Transverse colon (tissue), 4 donors: ENCODE measurements at regions not wholly inside any gene's neighbourhood (a gene's known extent, or its start where the extent isn't known, plus 50 kb on each side); places are given as distances from the start of the nearest gene placed in this dataset.

ENCODE experiments used
- EP300 ChIP-seq: sonication (generic); formaldehyde crosslinking; IDR thresholded peaks from one replicate; pipeline ENCODE4 v1.6.1; 2017; ENCODE audit warnings: antibody characterized with exemption, low read depth
- POLR2A ChIP-seq: fragments of 450-650 bp; IDR thresholded peaks from one replicate; pipeline ENCODE4 v1.6.1; 2016; ENCODE audit warnings: antibody characterized with exemption, mild to moderate bottlenecking, moderate library complexity
- POLR2AphosphoS5 ChIP-seq, 3 donors: sonication (generic); formaldehyde crosslinking; IDR thresholded peaks; one replicate each; pipeline ENCODE4 v1.6.1; 2016; ENCODE audit warnings: antibody characterized with exemption in 3 of 3
- TF ChIP-seq, protein P1 (sequence below), 5 experiments: fragments of 200-600 bp in 3 of 5; fragments of 450-650 bp in 2 of 5; sonication (generic) in 3 of 5; IDR thresholded peaks; 1 replicate in 2 of 5; 2 replicates in 3 of 5; pipeline ENCODE4 v1.5.1; 2016 to 2017; ENCODE audit warnings: antibody characterized with exemption in 5 of 5, inconsistent platforms in 3 of 5, mild to moderate bottlenecking in 2 of 5, moderate library complexity in 1 of 5

DNA sequence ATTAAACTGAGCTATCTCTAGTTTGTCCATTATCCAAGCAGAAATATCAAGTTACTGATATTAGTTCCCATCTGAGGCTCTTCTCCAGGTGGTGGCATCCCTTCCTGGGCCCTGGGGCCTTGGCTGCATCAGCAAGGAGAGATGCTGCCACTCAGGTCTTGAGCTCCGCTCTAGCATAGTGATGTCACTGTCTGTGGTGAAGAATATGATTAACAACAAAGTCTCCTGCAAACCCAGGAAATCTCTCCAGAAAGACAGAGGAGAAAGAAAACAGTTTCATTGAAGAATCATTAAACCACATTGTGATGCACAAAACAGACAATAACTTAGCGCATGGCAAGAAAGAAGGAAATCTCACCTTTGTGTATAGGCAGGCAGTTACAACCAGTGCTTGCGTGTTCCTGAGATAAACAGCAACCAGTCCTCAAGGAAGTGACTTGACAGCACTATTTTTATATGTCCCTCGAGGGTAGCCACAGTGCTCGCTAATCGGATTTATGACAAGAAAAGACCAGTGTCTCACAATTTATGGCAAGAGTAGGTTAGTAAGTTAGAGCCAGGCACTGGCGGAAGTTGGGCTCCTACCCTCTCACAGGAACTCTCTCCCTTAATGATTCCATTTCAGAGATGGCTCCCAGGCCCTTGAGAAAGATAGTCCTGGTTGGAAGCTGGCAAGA is 151.1 kb downstream of the AHSP start:
- TF ChIP-seq EP300, result no peak
- TF ChIP-seq POLR2A, result no peak
- TF ChIP-seq, protein P1, sequence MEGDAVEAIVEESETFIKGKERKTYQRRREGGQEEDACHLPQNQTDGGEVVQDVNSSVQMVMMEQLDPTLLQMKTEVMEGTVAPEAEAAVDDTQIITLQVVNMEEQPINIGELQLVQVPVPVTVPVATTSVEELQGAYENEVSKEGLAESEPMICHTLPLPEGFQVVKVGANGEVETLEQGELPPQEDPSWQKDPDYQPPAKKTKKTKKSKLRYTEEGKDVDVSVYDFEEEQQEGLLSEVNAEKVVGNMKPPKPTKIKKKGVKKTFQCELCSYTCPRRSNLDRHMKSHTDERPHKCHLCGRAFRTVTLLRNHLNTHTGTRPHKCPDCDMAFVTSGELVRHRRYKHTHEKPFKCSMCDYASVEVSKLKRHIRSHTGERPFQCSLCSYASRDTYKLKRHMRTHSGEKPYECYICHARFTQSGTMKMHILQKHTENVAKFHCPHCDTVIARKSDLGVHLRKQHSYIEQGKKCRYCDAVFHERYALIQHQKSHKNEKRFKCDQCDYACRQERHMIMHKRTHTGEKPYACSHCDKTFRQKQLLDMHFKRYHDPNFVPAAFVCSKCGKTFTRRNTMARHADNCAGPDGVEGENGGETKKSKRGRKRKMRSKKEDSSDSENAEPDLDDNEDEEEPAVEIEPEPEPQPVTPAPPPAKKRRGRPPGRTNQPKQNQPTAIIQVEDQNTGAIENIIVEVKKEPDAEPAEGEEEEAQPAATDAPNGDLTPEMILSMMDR (IDR thresholded peaks at IDR 0.05), result no peak
- no peak for TF ChIP-seq POLR2AphosphoS5 (IDR thresholded peaks at IDR 0.05)
